Stimulated activated CD4-positive, alpha-beta T cell treated with anti-CD3 and anti-CD28 coated beads, Interleukin-12 subunit alpha, Interleukin-12 subunit beta, amount 100 ng/mL, for 24 hours (primary cell): ENCODE measurements at regions not wholly inside any gene's neighbourhood (a gene's known extent, or its start where the extent isn't known, plus 50 kb on each side); places are given as distances from the start of the nearest gene placed in this dataset.
"Not testable (repeated sequence)": the region's sequence is repeated elsewhere in the genome, so short reads cannot be mapped to it uniquely, and the experiment has no call there.

Experiments used
- DNase-seq, 2 experiments: peaks; one replicate each; pipeline ENCODE4 v3.0.0-alpha.2; 2020; ENCODE audit warnings: low read depth in 2 of 2

DNA sequence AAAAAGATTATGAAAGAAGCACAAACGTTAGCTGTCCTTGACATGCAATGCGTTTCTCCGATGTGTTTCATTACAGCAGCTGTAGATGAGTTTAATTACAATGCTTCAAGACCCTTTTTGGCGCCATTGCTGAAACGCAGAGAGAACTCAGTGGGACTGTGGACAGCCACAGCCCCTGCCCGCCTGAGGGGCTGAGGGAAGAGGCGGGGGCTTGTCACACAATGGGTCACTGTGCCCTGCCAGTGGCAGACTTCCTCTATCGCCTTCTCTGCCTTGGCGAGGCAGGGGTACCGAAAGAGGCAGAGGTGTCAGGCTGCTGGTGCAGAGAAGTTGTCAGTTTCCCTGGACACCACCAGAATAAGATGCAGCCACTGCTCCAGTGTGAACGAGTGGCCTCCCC, 252.0 kb downstream of the NR2F2 start:
- DNase-seq: no peak

DNA sequence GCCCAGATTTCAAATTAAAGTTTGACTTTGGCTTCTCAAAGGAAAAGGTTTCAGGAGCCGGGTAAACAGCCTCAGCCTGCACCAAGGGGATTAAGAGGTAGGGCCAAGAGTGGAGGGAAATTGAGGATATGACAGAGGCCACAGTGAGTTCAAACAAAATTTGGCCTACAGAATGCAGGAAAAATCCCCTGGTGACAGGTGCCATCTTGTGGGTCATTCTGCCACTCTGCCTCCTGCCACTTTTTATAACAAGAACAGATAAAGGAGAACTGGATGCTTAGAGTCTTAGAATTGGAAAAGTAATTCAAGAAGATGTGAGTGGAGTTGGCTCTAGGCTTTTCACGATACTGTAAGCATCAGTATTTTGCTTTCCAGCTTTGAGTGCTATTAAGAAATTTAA, 253.2 kb downstream of the NR2F2 start:
- DNase-seq: no peak

GRCh38 chr15:96585484-96586386, 255.2 kb downstream of the NR2F2 start:
- DNase-seq: no peak

DNA sequence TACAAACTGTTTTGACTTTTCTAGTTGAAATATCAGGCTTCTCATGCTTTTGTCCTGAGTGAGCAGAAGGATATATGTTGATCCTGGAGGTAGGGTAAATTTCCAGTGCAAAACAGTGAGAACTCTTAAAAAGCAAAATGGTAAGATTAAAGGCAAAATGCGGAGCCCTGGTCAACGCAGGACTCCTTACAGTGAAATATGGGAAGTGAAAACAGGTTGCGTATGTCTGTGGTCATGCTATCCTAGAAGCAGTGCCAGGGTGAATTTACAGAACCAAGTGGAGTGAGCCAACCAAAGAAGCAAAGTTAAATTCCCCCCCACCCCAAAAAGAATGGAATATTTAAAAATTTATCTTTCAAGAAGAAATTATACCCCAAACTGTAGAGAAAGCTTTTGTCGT, 256.4 kb downstream of the NR2F2 start:
- DNase-seq: no peak

GRCh38 chr15:96589864-96590263, 259.4 kb downstream of the NR2F2 start:
- no peak for DNase-seq

DNA sequence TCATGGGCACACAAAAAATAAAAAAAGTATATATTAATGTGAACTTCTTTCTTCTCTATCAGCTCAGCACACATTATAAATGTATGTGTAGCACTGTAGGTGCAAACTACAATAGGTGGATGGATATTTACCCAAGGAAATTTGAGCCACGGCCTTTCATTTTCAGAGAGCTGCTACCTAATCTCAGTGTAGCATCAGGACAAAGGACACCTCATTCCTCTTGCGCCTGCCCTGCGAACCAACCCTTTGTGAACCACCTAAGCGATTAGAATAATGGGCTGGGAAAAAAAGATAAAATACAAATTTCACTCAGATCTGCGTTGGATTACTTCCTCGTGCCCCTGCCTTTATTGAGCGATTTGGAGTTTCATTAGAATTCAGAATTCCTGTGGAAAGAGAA, 263.2 kb downstream of the NR2F2 start:
- DNase-seq: no peak

DNA sequence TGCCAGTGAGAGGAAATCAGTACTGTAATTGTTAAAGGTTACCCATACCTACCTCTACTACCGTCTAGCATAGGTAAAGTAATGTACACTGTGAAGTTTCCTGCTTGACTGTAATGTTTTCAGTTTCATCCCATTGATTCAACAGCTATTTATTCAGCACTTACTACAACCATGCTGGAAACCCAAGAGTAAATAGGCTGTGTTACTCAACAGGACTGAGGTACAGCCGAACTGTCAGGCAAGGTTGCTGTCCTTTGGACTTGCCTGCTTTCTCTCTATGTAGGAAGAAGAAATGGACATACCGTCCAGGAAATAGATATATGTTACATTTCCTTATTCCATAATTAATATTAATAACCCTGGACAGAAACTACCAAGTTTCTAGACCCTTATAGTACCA, 265.5 kb downstream of the NR2F2 start:
- DNase-seq: no peak

GRCh38 chr15:96598514-96598913, 268.0 kb downstream of the NR2F2 start:
- DNase-seq: no peak

- DNase-seq: no peak
Measured at GRCh38 chr15:96599268-96599667, 268.8 kb downstream of the NR2F2 start.

DNA sequence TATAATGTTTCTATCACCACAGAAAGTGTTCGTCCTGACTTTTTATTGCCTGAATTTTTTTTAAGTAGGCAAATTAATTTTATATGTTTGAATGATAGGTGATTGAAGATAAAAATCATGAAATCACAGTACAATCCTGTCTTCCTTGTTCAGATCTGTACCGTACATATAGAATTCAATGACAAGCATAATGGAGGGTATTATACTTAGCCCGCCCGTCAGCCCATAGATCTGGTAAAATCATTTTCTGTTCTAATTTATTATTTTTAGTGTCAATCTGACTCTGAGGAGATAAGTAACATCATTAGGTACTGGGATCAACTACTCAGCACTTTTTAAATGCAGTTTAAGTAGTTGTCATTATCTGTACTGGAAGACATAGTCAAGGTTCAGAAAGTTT, 269.9 kb downstream of the NR2F2 start:
- DNase-seq: no peak

GRCh38 chr15:96606617-96607016, 276.1 kb downstream of the NR2F2 start:
- DNase-seq: no peak

DNA sequence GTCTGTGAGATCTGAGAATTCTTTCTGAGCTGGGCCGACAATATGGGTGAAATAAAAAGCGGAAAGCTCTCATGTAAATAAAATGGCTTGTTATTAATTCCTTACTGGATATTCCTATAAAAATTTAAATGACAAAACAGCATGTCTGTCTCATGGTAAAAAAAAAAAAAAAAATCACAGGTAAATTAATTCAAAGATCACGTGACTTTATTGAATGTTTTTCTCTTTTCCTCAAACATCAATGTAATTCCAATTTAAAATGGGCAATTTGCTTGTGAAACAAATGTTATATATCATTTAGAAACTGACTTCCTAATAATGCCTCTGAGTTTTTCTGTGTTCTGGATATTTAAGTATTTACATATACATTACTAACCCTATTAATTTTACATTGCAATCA, 280.3 kb downstream of the NR2F2 start:
- DNase-seq: no peak

DNA sequence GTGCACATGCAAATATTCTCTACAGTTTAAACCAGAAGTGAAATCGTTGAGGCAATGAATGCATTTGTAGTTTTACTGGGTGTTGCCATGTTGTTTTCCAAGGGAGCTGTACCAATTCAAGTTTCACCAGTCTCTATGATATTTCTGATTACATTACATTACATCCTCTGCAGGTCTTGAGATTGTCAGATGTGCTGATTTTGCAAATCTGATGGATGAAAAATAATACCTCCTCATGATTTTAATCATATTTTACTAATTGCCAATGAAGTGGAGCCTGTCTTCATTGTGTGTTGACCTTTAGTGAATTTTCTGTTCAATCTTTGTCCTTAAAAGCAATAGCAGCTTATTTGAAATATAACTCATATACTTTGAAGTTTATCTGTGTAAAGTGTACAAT, 282.4 kb downstream of the NR2F2 start:
- no peak for DNase-seq

GRCh38 chr15:96619174-96619573, 288.7 kb downstream of the NR2F2 start:
- DNase-seq: no peak

DNA sequence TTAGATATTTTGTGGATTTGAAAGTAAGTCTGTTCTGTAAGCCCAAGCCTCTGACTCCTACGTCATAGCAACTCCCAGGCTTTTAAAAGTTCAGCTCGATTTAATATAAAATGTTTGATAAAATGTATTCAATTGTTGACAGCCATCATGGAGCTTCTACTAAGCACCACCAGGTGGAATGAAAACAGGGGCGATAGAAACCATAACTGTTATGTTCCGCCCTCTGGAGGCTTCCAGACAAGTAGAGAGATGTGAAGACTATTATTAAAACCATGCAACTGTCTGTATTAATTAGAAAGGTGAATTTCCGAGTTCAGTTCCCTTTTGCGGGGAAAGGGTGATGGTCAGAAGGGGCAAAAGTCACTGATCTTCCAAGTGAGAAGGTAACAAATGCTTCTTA, 292.2 kb downstream of the NR2F2 start:
- no peak for DNase-seq

GRCh38 chr15:96625256-96625655, 294.8 kb downstream of the NR2F2 start:
- no peak for DNase-seq

- DNase-seq: no peak
Measured at GRCh38 chr15:96627031-96627568, 296.6 kb downstream of the NR2F2 start.

- no peak for DNase-seq
Measured at GRCh38 chr15:96629511-96629910, 299.0 kb downstream of the NR2F2 start.

DNA sequence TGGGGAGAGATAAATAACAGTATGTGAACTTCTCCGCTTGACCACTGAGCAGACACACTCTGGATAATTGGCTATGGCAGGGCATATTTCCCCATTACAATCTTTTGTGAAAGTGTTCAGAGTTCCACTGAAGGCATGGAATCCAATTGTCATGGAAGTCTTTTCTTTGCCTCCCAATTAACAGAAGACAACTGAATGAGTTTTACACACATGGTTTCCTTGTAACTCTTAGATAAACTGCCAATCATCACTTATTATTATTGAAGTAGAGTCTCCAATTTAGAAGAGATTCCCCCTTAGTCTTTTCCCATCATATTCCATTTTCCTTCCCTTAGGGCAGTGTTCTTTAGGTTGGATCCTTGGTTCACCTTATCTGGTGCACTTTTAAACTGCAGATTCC, 308.3 kb downstream of the NR2F2 start:
- no peak for DNase-seq

GRCh38 chr15:96645796-96646195, 315.3 kb downstream of the NR2F2 start:
- no peak for DNase-seq

GRCh38 chr15:96648866-96649265, 318.4 kb downstream of the NR2F2 start:
- DNase-seq: no peak

- DNase-seq: no peak
Measured at GRCh38 chr15:96657096-96657495, 326.6 kb downstream of the NR2F2 start.

DNA sequence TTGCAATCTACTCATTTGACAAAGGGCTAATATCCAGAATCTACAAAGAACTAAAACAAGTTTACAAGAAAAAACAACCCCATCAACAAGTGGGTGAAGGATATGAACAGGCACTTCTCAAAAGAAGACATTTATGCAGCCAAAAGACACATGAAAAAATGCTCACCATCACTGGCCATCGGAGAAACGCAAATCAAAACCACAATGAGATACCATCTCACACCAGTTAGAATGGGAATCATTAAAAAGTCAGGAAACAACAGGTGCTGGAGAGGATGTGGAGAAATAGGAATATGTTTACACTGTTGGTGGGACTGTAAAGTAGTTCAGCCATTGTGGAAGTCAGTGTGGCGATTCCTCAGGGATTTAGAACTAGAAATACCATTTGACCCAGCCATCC, 336.5 kb downstream of the NR2F2 start:
- not testable (repeated sequence) for DNase-seq

- no peak for DNase-seq
Measured at GRCh38 chr15:96670389-96670788, 339.9 kb downstream of the NR2F2 start.
